GM12891 (cell line): ENCODE measurements at regions not wholly inside any gene's neighbourhood (a gene's known extent, or its start where the extent isn't known, plus 50 kb on each side); places are given as distances from the start of the nearest gene placed in this dataset.

Experiments
- DNase-seq: peaks from one replicate; pipeline ENCODE4 v3.0.0; 2011; ENCODE audit warnings: low spot score; ENCODE audit not compliant: insufficient read length
- FAIRE-seq: peaks from 2 replicates; lab custom pipeline; 2011; peaks lifted over from hg19 to GRCh38; lab: Jason Lieb, UNC
- PAX5 ChIP-seq: IDR thresholded peaks from 2 replicates; pipeline ENCODE4 v1.6.1; 2011; ENCODE audit warnings: low read length, moderate library complexity, mild to moderate bottlenecking; ENCODE audit not compliant: insufficient read depth, severe bottlenecking
- POLR2A ChIP-seq: IDR thresholded peaks from 2 replicates; pipeline ENCODE4 v1.6.1; 2011; ENCODE audit warnings: low read depth, low read length, control low read depth
- POLR2AphosphoS5 ChIP-seq: IDR thresholded peaks from 2 replicates; pipeline ENCODE4 v1.6.1; 2011; ENCODE audit warnings: low read depth, low read length, control low read depth
- POU2F2 ChIP-seq: IDR thresholded peaks from 2 replicates; pipeline ENCODE4 v1.6.1; 2011; ENCODE audit warnings: low read depth, mild to moderate bottlenecking, control low read depth, low read length, moderate library complexity
- SPI1 ChIP-seq: IDR thresholded peaks from 2 replicates; pipeline ENCODE4 v1.6.1; 2011; ENCODE audit warnings: low read depth, low read length, control low read depth
- TAF1 ChIP-seq: IDR thresholded peaks from 2 replicates; pipeline ENCODE4 v1.6.1; 2011; ENCODE audit warnings: low read depth, low read length, control low read depth

- no peak for FAIRE-seq
- TF ChIP-seq POLR2A (no peak), SPI1 (no peak), PAX5 (no peak), POU2F2 (no peak), TAF1 (no peak), POLR2AphosphoS5 (no peak)
- DNase-seq, result no peak
Observed at GRCh38 chr11:70633610-70634009, 235.3 kb downstream of the CTTN start.

- DNase-seq (no peak), FAIRE-seq (no peak)
- no peak for TF ChIP-seq POU2F2
- no peak for TF ChIP-seq POLR2AphosphoS5
- TF ChIP-seq SPI1, result no peak
- no peak for TF ChIP-seq PAX5
- TF ChIP-seq POLR2A, result no peak
- TF ChIP-seq TAF1, result no peak
Observed at GRCh38 chr11:70636659-70637058, 238.3 kb downstream of the CTTN start.

- FAIRE-seq, result no peak
- TF ChIP-seq SPI1 (no peak), PAX5 (no peak), POLR2AphosphoS5 (no peak), POLR2A (no peak), POU2F2 (no peak), TAF1 (no peak)
- no peak for DNase-seq
Observed at GRCh38 chr11:70637186-70637800, 239.0 kb downstream of the CTTN start.

- no peak for DNase-seq
- TF ChIP-seq POLR2AphosphoS5 (no peak), PAX5 (no peak), SPI1 (no peak), POLR2A (no peak)
- no peak for FAIRE-seq
Observed at GRCh38 chr11:70637949-70638583, 239.7 kb downstream of the CTTN start.

GRCh38 chr11:70640408-70640807 is 242.1 kb downstream of the CTTN start:
- DNase-seq, result no peak
- FAIRE-seq, result no peak

GRCh38 chr11:70641369-70641768 is 243.0 kb downstream of the CTTN start:
- no peak for DNase-seq
- TF ChIP-seq POU2F2, result no peak
- TF ChIP-seq PAX5, result no peak
- TF ChIP-seq TAF1, result no peak
- TF ChIP-seq POLR2AphosphoS5, result no peak
- no peak for TF ChIP-seq POLR2A
- no peak for TF ChIP-seq SPI1
- FAIRE-seq, result no peak

More at GRCh38 chr11:70640408-70640807, 242.1 kb downstream of the CTTN start:
- no peak for TF ChIP-seq POU2F2
- TF ChIP-seq TAF1, result no peak

GRCh38 chr11:70642266-70642665 is 243.9 kb downstream of the CTTN start:
- FAIRE-seq (no peak), DNase-seq (no peak)
- no peak for TF ChIP-seq TAF1
- no peak for TF ChIP-seq POU2F2
- no peak for TF ChIP-seq PAX5
- TF ChIP-seq POLR2AphosphoS5, result no peak
- no peak for TF ChIP-seq SPI1
- no peak for TF ChIP-seq POLR2A

GRCh38 chr11:70643642-70644041 is 245.3 kb downstream of the CTTN start:
- TF ChIP-seq POU2F2, result no peak
- TF ChIP-seq TAF1, result no peak
- no peak for TF ChIP-seq PAX5
- TF ChIP-seq SPI1, result no peak
- TF ChIP-seq POLR2A, result no peak
- no peak for TF ChIP-seq POLR2AphosphoS5
- DNase-seq (no peak), FAIRE-seq (no peak)

- no peak for TF ChIP-seq POLR2AphosphoS5
- TF ChIP-seq PAX5, result no peak
- TF ChIP-seq POLR2A, result no peak
- no peak for TF ChIP-seq POU2F2
- TF ChIP-seq SPI1, result no peak
- no peak for TF ChIP-seq TAF1
- FAIRE-seq (no peak), DNase-seq (no peak)
Observed at GRCh38 chr11:70644343-70645060, 246.2 kb downstream of the CTTN start.

- TF ChIP-seq PAX5, result no peak
- no peak for TF ChIP-seq POU2F2
- no peak for TF ChIP-seq POLR2A
- no peak for TF ChIP-seq TAF1
- TF ChIP-seq POLR2AphosphoS5, result no peak
- TF ChIP-seq SPI1, result no peak
- no peak for FAIRE-seq
Observed at GRCh38 chr11:70645537-70645936, 247.2 kb downstream of the CTTN start.

More at GRCh38 chr11:70645537-70645936, 247.2 kb downstream of the CTTN start:
- no peak for DNase-seq
